Calu3 (cell line): ENCODE measurements at regions not wholly inside any gene's neighbourhood (a gene's known extent, or its start where the extent isn't known, plus 50 kb on each side); places are given as distances from the start of the nearest gene placed in this dataset.

ENCODE experiments used
- BruUV-seq: library from RNA; stranded (reverse); fragments of 400-500 nt; replicated peaks from 2 replicates; lab custom pipeline; 2021; lab: Mats Ljungman, UMichigan
- CTCF ChIA-PET: fragments of 300-600 bp; sonication (Branson Sonifier 250); formaldehyde crosslinking; loops from one replicate; lab custom pipeline; 2022; ENCODE audit warnings: antibody characterized with exemption; lab: Charles Lee
- DNase-seq: peaks from one replicate; pipeline ENCODE4 v3.0.0; 2022
- H3K27ac Mint-ChIP-seq: one replicate; pipeline ENCODE4 v1.8.0; 2022; ENCODE audit warnings: mixed read lengths; ENCODE audit not compliant: unreplicated experiment
- H3K27me3 Mint-ChIP-seq: one replicate; pipeline ENCODE4 v1.8.0; 2022; ENCODE audit warnings: mixed read lengths; ENCODE audit not compliant: unreplicated experiment
- H3K36me3 Mint-ChIP-seq: one replicate; pipeline ENCODE4 v1.8.0; 2022; ENCODE audit warnings: mild to moderate bottlenecking, moderate library complexity, mixed read lengths; ENCODE audit not compliant: insufficient read depth, unreplicated experiment
- H3K4me1 Mint-ChIP-seq: one replicate; pipeline ENCODE4 v1.8.0; 2022; ENCODE audit warnings: mild to moderate bottlenecking, low read depth, mixed read lengths; ENCODE audit not compliant: unreplicated experiment
- H3K4me3 Mint-ChIP-seq: one replicate; pipeline ENCODE4 v1.8.0; 2022; ENCODE audit warnings: mild to moderate bottlenecking, low read depth, moderate library complexity, mixed read lengths; ENCODE audit not compliant: unreplicated experiment
- H3K9me3 Mint-ChIP-seq: one replicate; pipeline ENCODE4 v1.8.0; 2022; ENCODE audit warnings: low read depth, mixed read lengths; ENCODE audit not compliant: unreplicated experiment
- intact Hi-C: fragments of 100-400 bp; cut with micrococcal nuclease; formaldehyde crosslinking; loops from one replicate; pipeline ENCODE4 v1.10.0; 2022; ENCODE audit not compliant: unreplicated experiment
- TF ChIP-seq, protein P1 (sequence below): fragments of 200-600 bp; IDR thresholded peaks from one replicate; pipeline ENCODE4 v1.8.0; 2022; ENCODE audit warnings: antibody characterized with exemption; ENCODE audit not compliant: unreplicated experiment

DNA sequence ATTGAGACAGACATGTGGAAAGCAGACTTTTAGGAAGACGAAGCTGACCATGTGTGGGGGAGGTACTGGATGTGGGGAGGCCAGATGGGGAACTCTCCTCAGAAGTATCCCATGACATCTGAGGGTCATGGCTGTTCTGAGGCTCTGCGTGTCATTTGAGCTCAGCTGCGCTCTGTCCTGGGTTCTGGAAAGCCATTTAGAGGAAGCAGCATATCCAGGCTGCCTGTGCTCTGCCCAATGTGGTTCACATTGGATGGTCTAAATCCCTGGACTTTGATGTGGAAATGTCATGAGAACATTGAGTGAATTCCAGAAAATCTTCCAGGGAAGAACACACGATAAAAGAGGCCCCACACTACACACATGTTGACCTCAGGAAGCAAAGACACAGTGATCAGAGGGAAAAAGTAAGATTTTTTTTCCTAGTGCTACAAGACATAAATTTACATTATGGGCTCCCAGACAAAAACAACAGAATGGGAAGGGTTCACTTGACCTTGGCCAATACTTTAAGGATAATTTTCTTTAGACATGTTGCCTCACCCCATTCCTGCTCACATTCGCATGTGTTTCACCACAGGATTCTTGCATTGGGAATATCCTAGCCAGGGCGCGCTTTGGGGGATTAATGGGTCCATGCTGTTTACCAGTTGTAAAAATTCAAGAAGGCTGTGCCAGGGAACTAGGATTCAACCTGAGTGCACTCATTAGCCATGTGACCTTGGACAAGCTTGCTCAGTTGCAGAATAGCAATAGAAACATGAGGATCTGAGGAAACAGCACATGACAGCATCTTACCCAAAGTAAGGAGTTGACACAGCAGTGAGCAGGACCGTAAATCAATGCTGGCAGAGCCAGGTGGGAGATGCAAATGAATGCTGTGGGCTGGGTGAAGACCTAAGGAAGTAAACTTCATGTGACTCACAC, 73.2 kb upstream of the C1QTNF7 start:
- no peaks in the 10 kb centered on the region for H3K4me1 Mint-ChIP-seq
- H3K36me3 Mint-ChIP-seq: no peaks in the 10 kb centered on the region
- no peak for DNase-seq
- intact Hi-C loops: no loop called here
- BruUV-seq: no TSS peak
- H3K4me3 Mint-ChIP-seq: no peak overlapping the region
- H3K27me3 Mint-ChIP-seq: peaks cover 55% of the 10 kb centered on the region
- TF ChIP-seq, protein P1, sequence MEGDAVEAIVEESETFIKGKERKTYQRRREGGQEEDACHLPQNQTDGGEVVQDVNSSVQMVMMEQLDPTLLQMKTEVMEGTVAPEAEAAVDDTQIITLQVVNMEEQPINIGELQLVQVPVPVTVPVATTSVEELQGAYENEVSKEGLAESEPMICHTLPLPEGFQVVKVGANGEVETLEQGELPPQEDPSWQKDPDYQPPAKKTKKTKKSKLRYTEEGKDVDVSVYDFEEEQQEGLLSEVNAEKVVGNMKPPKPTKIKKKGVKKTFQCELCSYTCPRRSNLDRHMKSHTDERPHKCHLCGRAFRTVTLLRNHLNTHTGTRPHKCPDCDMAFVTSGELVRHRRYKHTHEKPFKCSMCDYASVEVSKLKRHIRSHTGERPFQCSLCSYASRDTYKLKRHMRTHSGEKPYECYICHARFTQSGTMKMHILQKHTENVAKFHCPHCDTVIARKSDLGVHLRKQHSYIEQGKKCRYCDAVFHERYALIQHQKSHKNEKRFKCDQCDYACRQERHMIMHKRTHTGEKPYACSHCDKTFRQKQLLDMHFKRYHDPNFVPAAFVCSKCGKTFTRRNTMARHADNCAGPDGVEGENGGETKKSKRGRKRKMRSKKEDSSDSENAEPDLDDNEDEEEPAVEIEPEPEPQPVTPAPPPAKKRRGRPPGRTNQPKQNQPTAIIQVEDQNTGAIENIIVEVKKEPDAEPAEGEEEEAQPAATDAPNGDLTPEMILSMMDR: no peak
- H3K27ac Mint-ChIP-seq: no peak overlapping the region
- H3K9me3 Mint-ChIP-seq: no peaks in the 10 kb centered on the region
- CTCF ChIA-PET: no interaction called here

DNA sequence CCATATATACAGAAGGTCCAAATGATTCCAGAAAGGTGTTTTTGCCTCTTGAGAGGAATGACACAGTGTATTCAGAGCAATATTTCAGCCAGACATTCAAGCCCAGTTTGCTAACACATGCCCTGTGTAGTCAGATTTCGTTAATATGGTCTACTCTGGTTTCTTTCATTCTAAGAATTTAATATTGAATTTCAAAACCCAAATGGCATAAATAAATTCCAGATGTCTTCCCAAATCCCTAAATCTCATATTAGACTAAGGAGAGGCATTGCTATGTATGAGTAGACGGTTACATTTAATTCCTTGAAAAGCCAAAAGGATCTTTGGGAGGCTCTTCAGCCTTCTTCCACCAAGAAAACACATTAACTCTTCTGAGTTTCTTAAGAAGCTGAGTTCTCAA, 66.3 kb upstream of the C1QTNF7 start:
- H3K9me3 Mint-ChIP-seq: no peaks in the 10 kb centered on the region
- H3K27me3 Mint-ChIP-seq: peaks cover 11% of the 10 kb centered on the region
- TF ChIP-seq, protein P1: no peak
- no peak for DNase-seq
- CTCF ChIA-PET: no interaction called here
- intact Hi-C loops: no loop called here
- no TSS peak for BruUV-seq
- H3K27ac Mint-ChIP-seq: no peak overlapping the region
- H3K4me3 Mint-ChIP-seq: no peak overlapping the region
- no peaks in the 10 kb centered on the region for H3K4me1 Mint-ChIP-seq
- H3K36me3 Mint-ChIP-seq: no peaks in the 10 kb centered on the region

DNA sequence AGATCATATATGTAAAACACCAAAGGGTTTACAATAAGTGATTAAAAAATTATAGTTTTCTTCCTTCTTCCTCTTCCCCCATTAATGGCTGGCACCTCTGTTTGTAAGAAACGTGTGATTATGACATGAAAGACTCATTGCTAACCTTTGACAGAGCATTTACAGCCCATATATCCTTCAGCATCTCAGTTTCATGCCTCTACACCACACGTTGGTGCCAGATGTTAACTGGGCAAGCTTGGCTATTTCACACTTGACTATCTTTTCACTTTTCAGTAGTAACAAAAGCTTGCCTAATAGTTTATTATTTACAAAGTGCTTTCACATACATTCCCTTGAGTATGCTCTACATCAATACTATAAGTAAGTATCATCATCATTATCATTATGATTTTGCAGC, 65.3 kb upstream of the C1QTNF7 start:
- H3K4me3 Mint-ChIP-seq: no peak overlapping the region
- no TSS peak for BruUV-seq
- H3K27ac Mint-ChIP-seq: no peak overlapping the region
- no peaks in the 10 kb centered on the region for H3K9me3 Mint-ChIP-seq
- H3K4me1 Mint-ChIP-seq: no peaks in the 10 kb centered on the region
- peaks cover 11% of the 10 kb centered on the region for H3K27me3 Mint-ChIP-seq
- no peak for DNase-seq
- CTCF ChIA-PET: no interaction called here
- H3K36me3 Mint-ChIP-seq: no peaks in the 10 kb centered on the region
- TF ChIP-seq, protein P1: no peak
- intact Hi-C loops: no loop called here

DNA sequence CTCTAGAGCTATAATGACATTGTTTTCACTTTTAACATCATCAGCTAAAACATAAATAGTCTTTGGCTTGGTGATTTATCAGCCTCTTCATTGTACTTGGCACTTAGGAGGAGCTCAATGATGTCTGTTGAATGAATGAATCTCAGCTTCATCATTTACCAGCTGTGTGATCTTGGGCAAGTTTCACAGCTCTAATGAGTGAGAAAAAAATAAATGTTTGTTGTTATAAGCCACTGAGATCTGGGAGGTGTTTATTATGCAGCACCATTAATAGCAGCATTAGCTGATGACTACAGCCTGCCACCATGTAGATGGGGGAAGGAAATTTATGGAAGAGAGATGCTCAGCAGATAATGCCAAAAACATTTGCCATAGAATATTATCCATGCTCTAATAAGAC, 63.6 kb upstream of the C1QTNF7 start:
- no peaks in the 10 kb centered on the region for H3K9me3 Mint-ChIP-seq
- no TSS peak for BruUV-seq
- intact Hi-C loops: no loop called here
- H3K36me3 Mint-ChIP-seq: no peaks in the 10 kb centered on the region
- H3K4me3 Mint-ChIP-seq: no peak overlapping the region
- no peak overlapping the region for H3K27ac Mint-ChIP-seq
- CTCF ChIA-PET: no interaction called here
- TF ChIP-seq, protein P1: no peak
- DNase-seq: no peak
- H3K4me1 Mint-ChIP-seq: no peaks in the 10 kb centered on the region
- peaks cover 11% of the 10 kb centered on the region for H3K27me3 Mint-ChIP-seq
